Head of caudate nucleus (tissue), 42 donors: ENCODE measurements at regions not wholly inside any gene's neighbourhood (a gene's known extent, or its start where the extent isn't known, plus 50 kb on each side); places are given as distances from the start of the nearest gene placed in this dataset.
"Not testable (repeated sequence)": the region's sequence is repeated elsewhere in the genome, so short reads cannot be mapped to it uniquely, and the experiment has no call there.

ENCODE experiments used
- DNase-seq, 42 donors: peaks; one replicate each; pipeline versions ENCODE4 v3.0.0 to v3.0.0-alpha.2; 2020 to 2021; ENCODE audit warnings: mixed read lengths in 7 of 42
- intact Hi-C: fragments of 100-400 bp; cut with DNase I; formaldehyde crosslinking; loops from one replicate; pipeline ENCODE4 v1.15.0; 2022

- DNase-seq, result no peak
- intact Hi-C loops, result no loop called here
These were observed 56.3 kb upstream of the SPEF2 start for GRCh38 chr5:35561396-35561795.

GRCh38 chr5:35557748-35558147, 59.9 kb upstream of the SPEF2 start:
- DNase-seq, result no peak
- intact Hi-C loops, result no loop called here

GRCh38 chr5:35557199-35557598, 60.5 kb upstream of the SPEF2 start:
- intact Hi-C loops, result no loop called here
- no peak for DNase-seq

GRCh38 chr5:35554016-35554415, 63.6 kb upstream of the SPEF2 start:
- intact Hi-C loops, result no loop called here
- no peak for DNase-seq

GRCh38 chr5:35545190-35545589, 72.5 kb upstream of the SPEF2 start:
- intact Hi-C loops, result no loop called here
- DNase-seq, result no peak

- intact Hi-C loops, result no loop called here
- DNase-seq, result no peak
These were observed 74.3 kb upstream of the SPEF2 start for GRCh38 chr5:35543408-35543807.

GRCh38 chr5:35540002-35540401, 77.7 kb upstream of the SPEF2 start:
- intact Hi-C loops, result no loop called here
- DNase-seq, result no peak

- no peak for DNase-seq
- intact Hi-C loops, result no loop called here
These were observed 79.3 kb upstream of the SPEF2 start for GRCh38 chr5:35538198-35538931.

- DNase-seq, result no peak
- intact Hi-C loops, result no loop called here
These were observed 84.5 kb upstream of the SPEF2 start for GRCh38 chr5:35533156-35533555.

GRCh38 chr5:35531553-35531952, 86.1 kb upstream of the SPEF2 start:
- intact Hi-C loops, result not testable (repeated sequence)

GRCh38 chr5:35518104-35518503, 99.6 kb upstream of the SPEF2 start:
- intact Hi-C loops, result no loop called here
- DNase-seq, result no peak

More at GRCh38 chr5:35531553-35531952, 86.1 kb upstream of the SPEF2 start:
- not testable (repeated sequence) for DNase-seq

GRCh38 chr5:35516271-35516670, 101.4 kb upstream of the SPEF2 start:
- intact Hi-C loops, result no loop called here
- no peak for DNase-seq

GRCh38 chr5:35513612-35514011, 104.1 kb upstream of the SPEF2 start:
- DNase-seq, result no peak
- intact Hi-C loops, result no loop called here

GRCh38 chr5:35502206-35502605, 115.5 kb upstream of the SPEF2 start:
- intact Hi-C loops, result no loop called here
- DNase-seq, result no peak

- no peak for DNase-seq
- intact Hi-C loops, result no loop called here
These were observed 128.9 kb upstream of the SPEF2 start for GRCh38 chr5:35488791-35489190.

GRCh38 chr5:35488055-35488454, 129.6 kb upstream of the SPEF2 start:
- no peak for DNase-seq
- intact Hi-C loops, result no loop called here

GRCh38 chr5:35487233-35488025, 130.2 kb upstream of the SPEF2 start:
- no peak for DNase-seq
- intact Hi-C loops, result no loop called here

- no peak for DNase-seq
- intact Hi-C loops, result no loop called here
These were observed 132.2 kb upstream of the SPEF2 start for GRCh38 chr5:35485487-35485886.

- DNase-seq, result no peak
- intact Hi-C loops, result no loop called here
These were observed 133.4 kb upstream of the SPEF2 start for GRCh38 chr5:35484241-35484640.

GRCh38 chr5:35483780-35484179, 133.9 kb upstream of the SPEF2 start:
- intact Hi-C loops, result no loop called here

GRCh38 chr5:35483191-35483590, 134.5 kb upstream of the SPEF2 start:
- intact Hi-C loops, result no loop called here
- no peak for DNase-seq

More at GRCh38 chr5:35483780-35484179, 133.9 kb upstream of the SPEF2 start:
- DNase-seq, result no peak
